ENCODE measurements at regions not wholly inside any gene's neighbourhood (a gene's known extent, or its start where the extent isn't known, plus 50 kb on each side); places are given as distances from the start of the nearest gene placed in this dataset.

- DNase-seq (ENCODE audit: insufficient read length, low spot score), result no peak
- FAIRE-seq, result no peak
These were observed 256.1 kb upstream of the C1orf87 start for GRCh38 chr1:60329651-60330050.

GRCh38 chr1:60311838-60312237 is 238.3 kb upstream of the C1orf87 start:
- DNase-seq (ENCODE audit: insufficient read length, low spot score), result no peak
- FAIRE-seq, result no peak

GRCh38 chr1:60299581-60299980 is 226.0 kb upstream of the C1orf87 start:
- DNase-seq (ENCODE audit: insufficient read length, low spot score), result no peak
- no peak for FAIRE-seq

- FAIRE-seq, result no peak
- DNase-seq (ENCODE audit: insufficient read length, low spot score), result no peak
These were observed 224.7 kb upstream of the C1orf87 start for GRCh38 chr1:60298290-60298689.

GRCh38 chr1:60296794-60297193 is 223.2 kb upstream of the C1orf87 start:
- FAIRE-seq (no peak), DNase-seq (ENCODE audit: insufficient read length, low spot score) (no peak)

GRCh38 chr1:60292140-60292539 is 218.6 kb upstream of the C1orf87 start:
- no peak for DNase-seq (ENCODE audit: insufficient read length, low spot score)
- FAIRE-seq, result no peak

- FAIRE-seq (no peak), DNase-seq (ENCODE audit: insufficient read length, low spot score) (no peak)
These were observed 216.8 kb upstream of the C1orf87 start for GRCh38 chr1:60290393-60290792.

- no peak for DNase-seq (ENCODE audit: insufficient read length, low spot score)
- no peak for FAIRE-seq
These were observed 214.0 kb upstream of the C1orf87 start for GRCh38 chr1:60287536-60287935.

GRCh38 chr1:60283690-60284089 is 210.1 kb upstream of the C1orf87 start:
- DNase-seq (ENCODE audit: insufficient read length, low spot score) (no peak), FAIRE-seq (no peak)

GRCh38 chr1:60281360-60281932 is 207.9 kb upstream of the C1orf87 start:
- FAIRE-seq (peak; percentile 55), DNase-seq (ENCODE audit: insufficient read length, low spot score) (peak; percentile 18)

- no peak for FAIRE-seq
- no peak for DNase-seq (ENCODE audit: insufficient read length, low spot score)
These were observed 207.2 kb upstream of the C1orf87 start for GRCh38 chr1:60280819-60281218.

- DNase-seq (ENCODE audit: insufficient read length, low spot score) (no peak), FAIRE-seq (no peak)
These were observed 206.7 kb upstream of the C1orf87 start for GRCh38 chr1:60280256-60280655.

- FAIRE-seq (no peak), DNase-seq (ENCODE audit: insufficient read length, low spot score) (no peak)
These were observed 206.2 kb upstream of the C1orf87 start for GRCh38 chr1:60279798-60280197.

GRCh38 chr1:60277269-60277668 is 203.7 kb upstream of the C1orf87 start:
- FAIRE-seq, result no peak
- DNase-seq (ENCODE audit: insufficient read length, low spot score), result no peak

- FAIRE-seq (no peak), DNase-seq (ENCODE audit: insufficient read length, low spot score) (no peak)
These were observed 201.1 kb upstream of the C1orf87 start for GRCh38 chr1:60274422-60275290.

- DNase-seq (ENCODE audit: insufficient read length, low spot score) (no peak), FAIRE-seq (no peak)
These were observed 199.6 kb upstream of the C1orf87 start for GRCh38 chr1:60273185-60273584.

GRCh38 chr1:60271041-60271440 is 197.5 kb upstream of the C1orf87 start:
- DNase-seq (ENCODE audit: insufficient read length, low spot score), result no peak
- FAIRE-seq, result no peak

- FAIRE-seq, result no peak
- no peak for DNase-seq (ENCODE audit: insufficient read length, low spot score)
These were observed 194.9 kb upstream of the C1orf87 start for GRCh38 chr1:60268451-60268850.

GRCh38 chr1:60265560-60266535 is 192.3 kb upstream of the C1orf87 start:
- FAIRE-seq (no peak), DNase-seq (ENCODE audit: insufficient read length, low spot score) (no peak)

- no peak for DNase-seq (ENCODE audit: insufficient read length, low spot score)
- no peak for FAIRE-seq
These were observed 189.1 kb upstream of the C1orf87 start for GRCh38 chr1:60262701-60263100.

- no peak for FAIRE-seq
- no peak for DNase-seq (ENCODE audit: insufficient read length, low spot score)
These were observed 184.0 kb upstream of the C1orf87 start for GRCh38 chr1:60257531-60257930.

Measured in GM19239 (cell line).